HuH-7.5 (cell line): ENCODE measurements at regions not wholly inside any gene's neighbourhood (a gene's known extent, or its start where the extent isn't known, plus 50 kb on each side); places are given as distances from the start of the nearest gene placed in this dataset.
"Not testable (repeated sequence)": the region's sequence is repeated elsewhere in the genome, so short reads cannot be mapped to it uniquely, and the experiment has no call there.

ENCODE experiments used
- DNase-seq: peaks from one replicate; pipeline ENCODE4 v3.0.0; 2011; ENCODE audit warnings: low spot score

DNA sequence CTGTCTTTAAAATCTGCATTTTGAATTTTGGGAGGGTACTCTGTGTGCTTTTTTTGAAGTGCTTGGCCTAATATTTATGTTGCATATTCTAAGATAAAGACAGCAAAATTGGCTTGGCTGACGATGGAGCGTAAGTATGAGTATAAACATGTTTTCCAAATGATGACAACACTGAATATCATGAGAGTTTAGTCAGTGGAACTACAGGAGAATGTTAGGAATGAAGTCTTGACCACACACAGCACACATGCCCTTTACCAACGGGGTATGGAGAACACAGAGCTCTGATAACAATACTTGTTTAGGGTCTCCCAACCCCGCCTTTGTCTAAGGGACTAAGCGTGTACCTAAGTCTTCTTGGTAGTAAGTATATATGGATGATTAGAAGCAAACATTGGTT is 253.9 kb upstream of the FZD8 start:
- DNase-seq = no peak

DNA sequence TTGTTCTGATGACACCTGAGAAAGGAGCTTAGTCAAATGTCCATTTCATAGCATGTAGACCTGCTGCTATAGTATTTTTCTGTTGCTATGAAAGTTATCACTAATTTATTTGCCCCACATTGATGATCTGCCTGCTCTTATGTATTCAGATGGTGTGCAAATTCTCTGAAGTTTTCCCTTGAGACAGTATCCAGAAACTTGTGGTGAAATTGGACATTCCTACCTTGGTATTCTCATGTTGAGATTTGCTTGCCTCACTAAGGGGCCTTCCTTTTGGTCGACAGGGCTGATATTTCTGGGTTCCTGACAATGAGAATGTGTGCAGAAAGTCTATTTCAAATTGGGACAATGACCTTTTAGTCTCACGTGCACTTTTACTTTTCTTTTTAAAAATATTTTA is 253.2 kb upstream of the FZD8 start:
- DNase-seq = no peak

DNA sequence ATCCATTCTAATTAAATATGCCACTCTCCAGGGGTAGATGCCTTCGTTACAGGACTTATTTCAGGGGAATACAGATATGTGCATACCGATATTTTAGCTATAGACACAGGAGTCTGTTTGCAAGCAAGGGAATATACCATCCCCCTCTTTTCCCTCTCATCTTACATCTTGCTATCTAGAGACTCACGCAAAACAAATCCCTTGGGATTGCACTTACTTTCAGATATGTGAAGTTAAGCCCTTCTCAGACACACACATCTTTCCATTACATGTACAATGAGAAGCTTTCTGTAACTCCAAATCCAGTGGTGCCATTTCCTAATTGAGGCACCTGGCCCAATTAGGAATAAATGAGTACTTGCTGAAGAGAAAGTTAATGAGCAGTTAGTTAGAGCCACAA is 250.4 kb upstream of the FZD8 start:
- no peak for DNase-seq

DNA sequence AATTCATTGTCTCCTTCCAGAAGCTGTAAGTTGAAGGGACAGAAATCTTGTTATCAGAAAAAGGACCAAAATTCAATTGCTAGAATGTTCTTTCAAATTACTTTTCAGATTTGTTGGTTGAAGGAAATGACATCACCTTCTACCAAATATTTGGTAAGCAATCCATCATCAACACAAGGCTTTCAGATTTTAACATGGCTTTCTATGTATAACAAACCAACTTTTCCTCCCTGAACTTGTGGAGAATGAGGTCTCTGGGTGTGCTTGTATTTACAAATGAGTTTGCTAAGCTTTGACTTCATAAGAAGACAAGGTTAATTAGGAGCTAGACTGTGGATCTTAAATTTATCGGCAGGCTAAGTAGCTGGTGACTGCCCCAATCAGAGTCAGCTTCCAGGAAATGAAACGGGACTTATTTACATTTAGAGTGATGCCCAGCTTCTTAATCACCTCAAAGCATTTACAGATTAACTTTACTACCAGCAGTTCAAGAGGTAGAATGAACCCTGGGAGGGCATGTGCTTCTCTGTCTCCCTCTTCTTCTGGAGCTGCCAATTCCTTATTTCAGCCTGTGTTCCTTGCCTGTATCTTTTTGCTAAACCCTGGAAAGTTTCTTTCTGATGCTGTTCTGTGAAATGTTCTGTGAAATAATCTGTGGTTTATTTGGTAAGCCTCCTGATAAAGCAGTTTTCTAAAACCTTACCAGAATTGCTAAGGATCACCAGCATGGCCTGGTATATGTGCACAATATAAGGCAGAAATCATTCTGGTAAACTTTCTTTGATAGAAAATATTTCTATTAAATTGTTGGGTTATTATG is 248.8 kb upstream of the FZD8 start:
- DNase-seq = no peak

GRCh38 chr10:35889971-35890675 is 248.0 kb upstream of the FZD8 start:
- no peak for DNase-seq

- no peak for DNase-seq
Measured at GRCh38 chr10:35889226-35889625, 247.1 kb upstream of the FZD8 start.

DNA sequence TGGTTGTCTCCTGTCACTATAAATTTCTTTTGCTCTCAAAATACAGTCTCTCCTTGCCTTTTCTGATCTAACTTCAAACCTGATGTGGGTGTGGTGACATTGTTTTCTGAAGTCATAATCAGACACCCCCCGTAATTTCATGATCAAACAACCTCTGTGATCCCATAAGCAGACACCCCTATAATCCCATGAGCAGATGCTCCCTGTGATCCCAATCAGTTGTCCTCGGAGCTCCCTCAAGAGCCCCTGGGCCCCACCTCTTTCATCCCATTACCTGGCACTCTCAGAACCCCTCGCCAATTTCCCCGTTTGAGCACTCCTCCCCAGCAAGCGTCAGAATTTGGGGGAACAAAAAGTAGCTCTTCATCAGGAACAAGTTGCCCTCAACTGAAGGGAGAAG is 246.3 kb upstream of the FZD8 start:
- DNase-seq = no peak

- DNase-seq = no peak
Measured at GRCh38 chr10:35887685-35888084, 245.6 kb upstream of the FZD8 start.

DNA sequence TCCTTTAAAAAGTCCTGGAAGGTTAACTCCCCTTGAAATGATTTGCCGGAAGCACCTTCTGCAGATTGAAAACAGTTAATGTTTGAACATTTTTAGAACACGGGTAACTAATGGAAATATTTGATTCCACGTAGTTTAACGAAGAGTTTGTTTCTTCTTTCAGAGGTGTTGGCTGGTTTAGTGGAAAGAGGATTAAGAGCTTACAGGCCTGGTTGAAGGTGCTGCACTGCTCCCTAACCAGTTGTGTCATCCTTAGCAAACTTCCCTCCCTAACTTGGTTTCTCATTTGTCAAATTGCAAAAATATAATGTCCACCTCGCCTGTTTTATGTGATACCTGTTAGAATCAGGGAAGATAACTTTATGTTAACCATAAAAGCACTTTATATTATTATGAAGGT is 243.0 kb upstream of the FZD8 start:
- no peak for DNase-seq

GRCh38 chr10:35884657-35885071 is 242.6 kb upstream of the FZD8 start:
- DNase-seq = no peak

- DNase-seq = no peak
Measured at GRCh38 chr10:35882422-35883150, 240.5 kb upstream of the FZD8 start.

GRCh38 chr10:35881320-35881719 is 239.2 kb upstream of the FZD8 start:
- no peak for DNase-seq

- no peak for DNase-seq
Measured at GRCh38 chr10:35876248-35876647, 234.2 kb upstream of the FZD8 start.

DNA sequence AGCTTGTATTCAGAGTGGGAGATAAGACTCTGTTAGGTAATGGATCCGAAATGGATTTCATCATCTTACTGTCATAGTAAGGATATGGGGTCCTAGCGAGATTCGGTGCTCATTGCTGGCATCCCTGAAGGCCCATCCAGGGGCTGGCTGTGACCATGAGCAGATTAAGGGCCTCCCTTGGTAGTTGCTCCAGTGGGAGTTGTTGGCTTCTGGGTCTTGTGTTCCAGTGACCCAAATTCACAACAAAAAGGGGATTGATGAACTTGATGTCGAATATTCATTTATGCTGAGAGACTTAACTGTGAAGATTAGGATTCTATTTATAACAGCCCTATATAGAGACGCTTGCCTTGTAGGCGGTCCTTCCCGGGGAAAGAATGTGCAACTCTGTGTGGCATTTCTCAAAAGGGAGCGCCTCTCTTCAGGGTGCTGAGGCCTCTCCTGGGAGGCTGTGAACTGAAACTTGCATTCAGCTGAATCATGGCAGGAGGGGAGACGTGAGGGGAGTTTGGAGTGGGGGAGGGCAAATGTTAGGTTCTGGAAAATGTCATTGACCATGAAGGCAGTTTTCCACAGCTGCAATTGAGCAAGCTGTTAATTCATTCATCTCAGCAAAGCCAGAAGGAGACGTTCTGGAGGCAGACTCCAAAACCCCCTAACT is 233.1 kb upstream of the FZD8 start:
- DNase-seq = no peak

DNA sequence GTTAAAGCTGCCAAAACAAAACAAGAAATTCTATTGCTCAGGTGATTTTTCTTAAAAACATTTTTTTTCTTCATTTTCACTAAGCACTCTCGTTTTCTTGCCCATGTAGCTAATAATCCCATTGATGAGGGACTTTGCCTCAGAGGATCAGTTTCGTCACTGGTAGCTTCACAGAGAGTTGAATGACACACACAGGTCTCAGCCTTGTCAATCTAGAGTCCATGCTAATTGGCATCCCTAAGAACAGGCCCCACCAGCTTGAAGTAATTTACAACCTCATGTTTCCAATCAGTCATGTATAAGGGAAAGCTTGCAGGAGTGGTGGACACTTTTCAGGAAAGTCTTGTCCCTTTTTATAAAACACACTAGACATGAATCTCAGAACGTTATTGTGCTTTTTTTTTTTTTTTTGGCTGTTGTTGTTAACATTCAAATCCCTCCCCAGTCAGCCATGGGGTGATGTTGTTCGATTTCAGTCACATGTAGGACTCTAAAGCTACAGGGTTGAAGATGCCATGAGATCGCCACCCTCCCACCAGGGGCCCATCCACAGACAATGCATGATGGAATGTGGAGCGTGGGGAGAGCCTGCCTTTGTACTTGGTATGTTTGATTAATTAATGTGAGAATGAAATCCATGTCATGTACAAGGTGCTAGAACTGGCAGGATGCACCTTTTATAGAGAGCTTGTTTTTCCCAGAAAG is 232.4 kb upstream of the FZD8 start:
- DNase-seq = no peak

GRCh38 chr10:35872671-35873070 is 230.6 kb upstream of the FZD8 start:
- DNase-seq = no peak

DNA sequence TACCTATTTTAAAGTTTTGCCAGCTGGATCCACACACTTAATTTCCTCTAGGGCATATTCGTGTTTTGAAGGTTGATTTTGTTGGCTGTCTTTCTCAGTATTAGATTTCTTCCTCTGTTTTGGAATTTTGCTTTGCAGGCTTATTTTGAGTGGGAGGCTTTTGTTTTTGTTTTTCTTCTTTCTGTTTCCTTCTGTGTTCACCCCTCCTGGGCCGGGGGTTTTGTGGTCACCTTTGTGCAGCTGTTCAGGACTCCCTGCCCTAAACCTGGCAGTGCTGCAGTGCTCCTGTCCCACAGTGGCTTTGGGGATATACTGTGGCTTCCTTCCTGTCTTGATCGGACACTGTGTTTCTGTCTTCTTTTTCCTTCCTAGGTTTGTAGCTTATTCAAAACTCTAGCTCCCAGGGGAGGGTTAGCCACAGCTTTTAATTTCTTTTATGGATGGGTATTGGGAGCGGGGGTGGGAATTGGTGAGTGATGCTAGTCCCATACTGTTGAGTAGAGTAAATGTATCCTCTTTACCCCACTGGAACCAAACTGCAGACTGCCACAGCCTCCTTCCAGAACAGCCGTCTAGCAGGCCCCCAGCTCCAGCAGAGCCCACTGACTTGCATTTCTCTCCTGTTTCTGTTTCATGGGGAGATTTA is 228.7 kb upstream of the FZD8 start:
- DNase-seq = no peak

- not testable (repeated sequence) for DNase-seq
Measured at GRCh38 chr10:35858676-35859283, 216.7 kb upstream of the FZD8 start.

DNA sequence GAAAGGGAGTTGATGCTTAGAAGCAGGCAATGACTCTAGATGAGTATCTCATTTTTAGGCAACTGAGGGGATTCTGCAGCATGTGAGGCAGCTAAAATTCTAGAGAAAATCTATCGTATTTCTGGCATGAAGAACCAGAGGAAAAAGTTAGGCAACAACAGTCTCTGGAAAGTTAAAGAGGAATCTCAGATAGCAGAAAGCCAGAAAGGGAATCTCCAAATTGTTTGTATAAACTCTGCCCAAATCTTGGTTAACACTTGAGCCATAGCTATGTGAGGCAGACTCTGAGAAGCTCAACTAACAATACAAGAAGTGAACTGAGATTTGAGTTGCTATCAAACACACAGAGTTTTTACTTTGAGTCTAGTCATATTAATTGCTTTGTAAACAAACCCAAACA is 215.8 kb upstream of the FZD8 start:
- no peak for DNase-seq

- no peak for DNase-seq
Measured at GRCh38 chr10:35855155-35855947, 213.3 kb upstream of the FZD8 start.
